GM19324 (cell line): ENCODE measurements at regions not wholly inside any gene's neighbourhood (a gene's known extent, or its start where the extent isn't known, plus 50 kb on each side); places are given as distances from the start of the nearest gene placed in this dataset.
"Not testable (repeated sequence)": the region's sequence is repeated elsewhere in the genome, so short reads cannot be mapped to it uniquely, and the experiment has no call there.

Experiments used
- ATAC-seq: cut with Tn5 transposase; IDR thresholded peaks from one replicate; pipeline ENCODE4 v1.9.1; 2021; ENCODE audit warnings: mild to moderate bottlenecking, moderate library complexity; ENCODE audit not compliant: unreplicated experiment, low FRiP score

- not testable (repeated sequence) for ATAC-seq
These were observed 133.9 kb upstream of the NBPF11 start for GRCh38 chr1:148285946-148286345.

- ATAC-seq: not testable (repeated sequence)
These were observed 128.9 kb upstream of the NBPF11 start for GRCh38 chr1:148280831-148281572.

DNA sequence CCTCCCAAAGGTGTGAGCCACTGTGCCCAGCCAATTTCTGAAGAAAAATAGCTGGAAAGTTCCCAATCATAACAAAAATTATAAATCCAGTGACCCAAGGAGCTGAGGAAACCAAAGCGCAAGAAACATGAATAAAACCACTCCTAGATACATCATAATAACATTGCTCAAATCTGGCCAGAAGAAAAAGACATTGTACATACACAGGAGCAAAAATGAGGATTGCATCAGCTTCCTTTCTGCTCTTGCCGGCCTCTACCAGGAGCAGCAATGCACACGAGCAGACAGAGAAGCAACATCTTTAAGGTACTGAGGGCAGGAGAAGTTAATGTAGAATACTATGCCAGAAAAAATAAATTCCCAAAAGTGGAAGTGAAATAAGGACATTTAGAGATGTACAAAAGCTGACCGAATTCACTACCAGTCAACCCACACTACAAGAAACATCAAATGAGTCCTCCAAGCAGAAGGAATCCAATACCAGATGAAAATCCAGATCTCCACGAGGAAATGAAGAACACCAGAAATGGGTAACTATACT is 127.0 kb upstream of the NBPF11 start:
- ATAC-seq: not testable (repeated sequence)

DNA sequence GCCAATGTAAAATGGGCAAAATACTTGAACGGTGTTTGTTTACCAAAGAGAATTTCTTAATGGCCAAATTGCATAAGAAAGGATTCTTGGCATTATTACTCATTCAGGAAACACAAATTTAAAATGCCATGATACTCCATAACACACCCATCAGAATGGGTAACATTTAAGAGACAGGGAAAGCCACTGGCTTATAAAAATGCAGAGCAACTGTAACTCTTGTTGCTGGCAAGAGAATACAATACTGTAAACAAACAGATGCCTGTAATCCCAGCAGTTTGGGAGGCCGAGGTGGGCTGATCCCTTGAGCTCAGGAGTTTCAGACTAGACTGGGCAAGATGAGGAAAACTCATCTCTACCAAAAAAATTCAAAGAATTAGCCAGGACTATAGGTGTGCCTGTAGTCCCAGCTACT is 125.8 kb upstream of the NBPF11 start:
- ATAC-seq: not testable (repeated sequence)

DNA sequence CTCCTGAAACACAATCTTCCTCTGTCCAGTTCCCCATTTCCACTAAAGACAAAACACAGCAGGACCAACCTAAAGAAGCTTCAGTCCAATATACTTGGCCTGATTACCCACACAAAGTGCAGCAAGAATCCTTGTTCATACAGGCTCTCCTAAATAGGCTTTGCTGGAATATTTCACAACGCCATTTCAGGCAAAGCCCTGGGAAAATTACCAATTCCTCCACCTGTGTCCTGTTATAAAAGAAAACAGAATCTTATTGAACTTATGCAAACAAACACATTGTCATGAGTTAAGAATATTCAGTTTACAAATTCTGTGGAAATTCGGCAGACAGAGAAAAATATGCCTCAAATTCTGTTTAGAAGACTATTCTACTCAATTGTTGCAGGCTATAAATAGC is 115.0 kb upstream of the NBPF11 start:
- not testable (repeated sequence) for ATAC-seq

- ATAC-seq: no peak
These were observed 112.5 kb upstream of the NBPF11 start for GRCh38 chr1:148264374-148265276.

DNA sequence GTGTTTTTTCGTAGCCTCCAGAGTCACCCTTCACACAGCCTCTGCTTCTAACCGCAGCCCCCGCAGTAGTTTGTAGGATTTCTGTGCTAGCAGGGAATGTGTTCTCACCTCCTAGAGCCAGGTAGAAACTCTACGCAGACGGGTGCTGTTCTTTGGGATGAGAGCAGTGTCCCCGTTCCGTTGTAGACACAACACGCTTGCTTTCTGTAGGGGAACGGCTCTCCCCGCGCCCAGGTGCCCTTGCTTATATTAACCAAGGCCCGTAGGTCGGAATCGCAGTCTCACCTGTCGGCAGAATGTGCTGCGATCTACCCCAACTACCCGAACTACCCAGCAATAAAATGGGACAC is 111.8 kb upstream of the NBPF11 start:
- no peak for ATAC-seq

GRCh38 chr1:148263128-148263905 is 111.2 kb upstream of the NBPF11 start:
- ATAC-seq: peak; percentile 44

DNA sequence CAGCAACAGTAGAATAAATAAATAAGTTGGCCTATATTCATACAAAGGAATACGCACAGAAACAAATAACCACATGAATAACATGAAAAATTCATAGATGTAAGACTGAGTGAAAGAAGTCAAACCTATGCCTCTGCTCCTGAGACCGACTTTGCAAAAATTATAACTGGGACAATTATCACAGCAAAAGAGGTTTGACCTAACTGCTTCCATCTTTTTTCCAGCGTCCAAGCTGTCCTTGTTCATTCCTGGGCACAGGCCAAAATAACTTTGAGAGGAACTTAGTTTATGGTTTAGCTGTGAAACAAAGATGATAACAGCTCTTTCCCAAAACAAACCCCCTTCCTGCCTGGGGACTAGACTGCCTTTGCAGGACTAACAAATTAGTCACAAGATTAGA is 109.6 kb upstream of the NBPF11 start:
- not testable (repeated sequence) for ATAC-seq

GRCh38 chr1:148257886-148258285 is 105.8 kb upstream of the NBPF11 start:
- ATAC-seq: not testable (repeated sequence)

DNA sequence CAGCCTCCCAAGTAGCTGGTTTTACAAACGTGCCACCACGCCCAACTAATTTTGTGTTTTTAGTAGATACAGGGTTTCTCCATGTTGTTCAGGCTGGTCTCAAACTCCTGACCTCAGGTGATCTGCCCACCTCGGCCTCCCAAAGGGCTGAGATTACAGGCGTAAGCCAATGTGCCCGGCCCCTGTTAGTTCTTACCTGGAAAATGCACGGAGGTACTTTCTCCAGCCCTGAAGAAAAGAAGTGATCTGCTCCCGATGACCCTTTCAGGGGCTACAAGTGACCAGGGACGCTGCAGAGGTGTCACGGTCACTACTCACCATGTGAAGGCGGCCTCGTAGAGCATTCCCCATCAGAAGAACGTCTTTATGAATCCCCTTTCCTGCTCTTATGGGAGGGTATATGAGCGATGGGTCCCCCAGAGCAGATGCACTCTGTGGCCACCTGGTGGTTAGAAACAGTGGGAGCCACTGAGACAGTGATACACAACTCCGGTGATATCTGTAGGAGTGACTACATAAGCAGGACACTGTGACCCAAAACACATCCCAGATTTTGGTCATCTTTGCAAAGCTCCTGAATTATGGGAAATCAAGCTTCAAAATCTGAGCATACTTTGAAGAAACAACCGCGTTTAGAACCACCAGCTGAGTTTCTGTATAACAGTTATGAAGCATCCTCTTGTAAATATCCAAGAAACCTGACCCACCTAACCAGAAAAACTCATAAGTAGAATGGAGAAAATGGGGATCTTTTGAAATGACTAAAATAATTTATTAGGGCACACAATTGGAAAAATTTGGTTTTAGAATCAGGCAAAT is 102.7 kb upstream of the NBPF11 start:
- ATAC-seq: not testable (repeated sequence)

- ATAC-seq: not testable (repeated sequence)
These were observed 101.7 kb upstream of the NBPF11 start for GRCh38 chr1:148253808-148254207.

DNA sequence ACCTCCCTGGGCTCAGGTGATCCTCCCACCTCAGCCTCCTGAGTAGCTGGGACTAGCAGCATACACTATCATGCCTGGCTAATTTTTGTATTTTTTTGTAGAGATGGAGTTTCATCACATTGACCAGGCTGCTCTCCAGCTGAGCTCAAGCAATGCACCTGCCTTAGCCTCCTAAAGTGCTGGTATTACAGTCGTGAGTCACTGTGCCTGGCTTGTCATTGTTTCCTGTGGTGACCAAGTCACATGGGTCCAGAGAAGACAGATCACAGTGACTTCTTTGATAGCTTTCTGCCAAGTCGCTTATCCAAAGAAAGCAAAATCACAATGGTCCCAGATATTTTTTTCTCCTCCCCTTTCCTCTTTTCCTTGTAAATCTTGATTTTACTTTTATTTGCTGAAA is 96.7 kb upstream of the NBPF11 start:
- not testable (repeated sequence) for ATAC-seq

DNA sequence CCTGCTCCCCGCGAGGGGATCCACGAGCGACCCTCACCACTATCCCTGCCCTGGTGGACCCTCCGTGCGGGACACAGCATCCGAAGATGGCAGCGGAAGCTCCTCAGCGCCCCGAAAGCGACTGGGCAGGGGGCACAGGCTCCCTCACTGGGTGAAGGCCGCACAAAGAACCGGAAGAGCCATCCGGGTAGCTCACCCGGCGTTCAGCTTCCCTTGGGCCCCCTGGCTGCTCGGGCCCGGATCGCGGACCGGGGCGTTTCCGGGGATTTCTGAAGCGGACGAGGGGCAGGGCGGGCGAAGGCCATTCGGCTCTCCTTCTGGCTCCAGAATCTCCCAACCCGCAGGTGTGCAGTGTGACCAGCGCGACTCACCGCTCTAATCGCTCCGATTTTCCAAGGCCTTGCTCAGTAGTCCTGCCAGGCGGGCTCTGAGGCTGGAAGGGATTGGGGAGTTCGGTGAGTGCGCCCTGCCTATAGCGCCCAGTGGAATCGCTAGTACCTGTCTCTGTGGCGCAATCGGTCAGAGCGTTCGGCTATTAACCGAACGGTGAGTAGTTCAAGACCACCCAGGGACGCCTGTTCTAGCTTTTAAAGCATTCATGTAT is 94.3 kb upstream of the NBPF11 start:
- ATAC-seq: not testable (repeated sequence)

GRCh38 chr1:148245843-148246242 is 93.8 kb upstream of the NBPF11 start:
- ATAC-seq: not testable (repeated sequence)

DNA sequence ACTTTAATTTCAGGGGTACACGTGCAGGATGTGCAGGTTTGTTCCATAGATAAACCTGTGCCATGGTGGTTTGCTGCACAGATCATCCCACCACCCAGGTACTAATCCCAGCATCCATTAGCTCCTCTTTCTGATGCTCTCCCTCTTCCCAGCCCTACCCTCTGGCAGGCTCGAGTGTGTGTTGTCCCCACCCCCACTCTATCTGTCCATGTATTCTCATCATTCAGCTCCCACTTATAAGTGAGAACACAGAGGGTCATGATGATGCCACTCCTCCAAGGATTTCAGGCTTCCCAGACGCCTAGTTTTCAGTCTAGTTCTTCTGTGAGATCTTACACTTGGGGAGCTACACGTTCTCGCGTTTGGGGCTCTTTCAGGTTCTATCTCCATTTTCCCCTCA is 93.4 kb upstream of the NBPF11 start:
- not testable (repeated sequence) for ATAC-seq

- not testable (repeated sequence) for ATAC-seq
These were observed 81.2 kb upstream of the NBPF11 start for GRCh38 chr1:148233250-148233649.

- ATAC-seq: not testable (repeated sequence)
These were observed 76.8 kb upstream of the NBPF11 start for GRCh38 chr1:148228846-148229245.
